HG03558 (cell line): ENCODE measurements at regions not wholly inside any gene's neighbourhood (a gene's known extent, or its start where the extent isn't known, plus 50 kb on each side); places are given as distances from the start of the nearest gene placed in this dataset.

Experiments used
- ATAC-seq: cut with Tn5 transposase; IDR thresholded peaks from one replicate; pipeline ENCODE4 v1.9.1; 2021; ENCODE audit warnings: moderate number of reproducible peaks; ENCODE audit not compliant: unreplicated experiment; ENCODE audit errors: extremely low read depth

- no peak for ATAC-seq
These were observed 369.6 kb upstream of the AZI2 start for GRCh38 chr3:28718074-28718849.

GRCh38 chr3:28726840-28727239 is 378.2 kb upstream of the AZI2 start:
- ATAC-seq = peak; percentile 67

- no peak for ATAC-seq
These were observed 378.7 kb upstream of the AZI2 start for GRCh38 chr3:28727307-28727706.

GRCh38 chr3:28738425-28738824 is 389.8 kb upstream of the AZI2 start:
- ATAC-seq = no peak

- ATAC-seq = no peak
These were observed 391.0 kb upstream of the AZI2 start for GRCh38 chr3:28739647-28740046.

GRCh38 chr3:28743271-28743670 is 394.6 kb upstream of the AZI2 start:
- ATAC-seq = no peak

- ATAC-seq = no peak
These were observed 395.2 kb upstream of the AZI2 start for GRCh38 chr3:28743831-28744230.

- no peak for ATAC-seq
These were observed 396.8 kb upstream of the AZI2 start for GRCh38 chr3:28745436-28745835.

- no peak for ATAC-seq
These were observed 397.4 kb upstream of the AZI2 start for GRCh38 chr3:28745916-28746617.

- ATAC-seq = no peak
These were observed 398.4 kb upstream of the AZI2 start for GRCh38 chr3:28746990-28747389.

- ATAC-seq = no peak
These were observed 403.2 kb upstream of the AZI2 start for GRCh38 chr3:28751864-28752263.

- ATAC-seq = no peak
These were observed 403.7 kb upstream of the AZI2 start for GRCh38 chr3:28752290-28752689.

- ATAC-seq = no peak
These were observed 407.4 kb upstream of the AZI2 start for GRCh38 chr3:28756056-28756455.

- ATAC-seq = no peak
These were observed 409.5 kb upstream of the AZI2 start for GRCh38 chr3:28758115-28758514.

GRCh38 chr3:28761375-28761774 is 412.8 kb upstream of the AZI2 start:
- no peak for ATAC-seq

GRCh38 chr3:28765194-28765593 is 416.6 kb upstream of the AZI2 start:
- ATAC-seq = no peak

GRCh38 chr3:28768439-28768838 is 419.8 kb upstream of the AZI2 start:
- no peak for ATAC-seq

GRCh38 chr3:28777806-28778475 is 429.3 kb upstream of the AZI2 start:
- ATAC-seq = no peak

GRCh38 chr3:28780480-28780879 is 431.9 kb upstream of the AZI2 start:
- ATAC-seq = no peak

- ATAC-seq = no peak
These were observed 432.4 kb upstream of the AZI2 start for GRCh38 chr3:28781053-28781452.

- no peak for ATAC-seq
These were observed 437.8 kb upstream of the AZI2 start for GRCh38 chr3:28786446-28786845.
